CD14-positive monocyte (primary cell): ENCODE measurements at regions not wholly inside any gene's neighbourhood (a gene's known extent, or its start where the extent isn't known, plus 50 kb on each side); places are given as distances from the start of the nearest gene placed in this dataset.

Experiments used
- DNase-seq, 3 donors: peaks; one replicate each; pipeline ENCODE4 v3.0.0-alpha.2; 2011 to 2022
- H2AFZ ChIP-seq: 2 replicates; pipeline ENCODE4 v1.6.0; 2012; ENCODE audit warnings: mild to moderate bottlenecking, low read depth, low read length, inconsistent platforms; ENCODE audit not compliant: insufficient read depth, poor library complexity, severe bottlenecking
- H3K27ac ChIP-seq, 2 donors: 1 replicate in 1 of 2; 2 replicates in 1 of 2; pipeline ENCODE4 v1.5.1; 2012 to 2013; ENCODE audit warnings: low read length in 2 of 2, control low read depth in 1 of 2, inconsistent platforms in 1 of 2, low read depth in 1 of 2, mild to moderate bottlenecking in 1 of 2
- H3K27me3 ChIP-seq, 2 donors: one replicate each; pipeline versions ENCODE4 v1.6.0 to v1.6.1; 2011 to 2013; ENCODE audit warnings: low read length in 2 of 2; ENCODE audit not compliant: control insufficient read depth in 2 of 2, insufficient read depth in 2 of 2
- H3K36me3 ChIP-seq, 2 donors: replicated peaks in 1 of 2; 1 replicate in 1 of 2; 2 replicates in 1 of 2; pipeline versions ENCODE4 v1.5.1 to v1.6.1; 2012 to 2013; ENCODE audit warnings: low read length in 2 of 2, control low read depth in 1 of 2, inconsistent platforms in 1 of 2, mild to moderate bottlenecking in 1 of 2; ENCODE audit not compliant: insufficient read depth in 2 of 2, control insufficient read depth in 1 of 2
- H3K4me1 ChIP-seq, 2 donors: 1 replicate in 1 of 2; 2 replicates in 1 of 2; pipeline versions ENCODE4 v1.5.1 to v1.6.1; 2012 to 2013; ENCODE audit warnings: low read length in 2 of 2, control low read depth in 1 of 2, inconsistent platforms in 1 of 2, mild to moderate bottlenecking in 1 of 2, moderate library complexity in 1 of 2; ENCODE audit not compliant: insufficient read depth in 2 of 2, control insufficient read depth in 1 of 2
- H3K4me2 ChIP-seq: replicated peaks from 2 replicates; pipeline ENCODE3; 2012; ENCODE audit warnings: low read length, moderate library complexity, mild to moderate bottlenecking; ENCODE audit not compliant: poor library complexity, severe bottlenecking; ENCODE audit errors: extremely low read depth
- H3K4me3 ChIP-seq, 3 experiments: fragments of 200-600 bp in 1 of 3; sonication (generic) in 1 of 3; replicated peaks in 1 of 3; 1 replicate in 2 of 3; 2 replicates in 1 of 3; pipeline ENCODE4 v1.5.1; 2011 to 2013; ENCODE audit warnings: low read length in 3 of 3, mild to moderate bottlenecking in 3 of 3, control low read depth in 2 of 3, low read depth in 2 of 3, inconsistent platforms in 1 of 3, moderate library complexity in 1 of 3
- H3K79me2 ChIP-seq: 2 replicates; pipeline ENCODE4 v1.6.0; 2012; ENCODE audit warnings: mild to moderate bottlenecking, control low read depth, inconsistent platforms, low read length, moderate library complexity; ENCODE audit not compliant: insufficient read depth
- H3K9ac ChIP-seq: 2 replicates; pipeline ENCODE4 v1.6.0; 2017; ENCODE audit warnings: low read length, mild to moderate bottlenecking; ENCODE audit not compliant: insufficient read depth, poor library complexity, severe bottlenecking
- H3K9me3 ChIP-seq, 2 donors: replicated peaks in 1 of 2; 1 replicate in 1 of 2; 2 replicates in 1 of 2; pipeline versions ENCODE4 v1.5.1 to v1.6.1; 2012 to 2013; ENCODE audit warnings: low read length in 2 of 2, control low read depth in 1 of 2; ENCODE audit not compliant: control insufficient read depth in 1 of 2, insufficient read depth in 1 of 2
- H4K20me1 ChIP-seq: 2 replicates; pipeline ENCODE4 v1.6.0; 2012; ENCODE audit warnings: mild to moderate bottlenecking, low read length, control low read depth, moderate library complexity; ENCODE audit not compliant: insufficient read depth
- H3K27ac Mint-ChIP-seq, 7 donors: one replicate each; pipeline ENCODE4 v1.8.0; 2020; ENCODE audit warnings: mild to moderate bottlenecking in 7 of 7, mixed read lengths in 7 of 7, moderate library complexity in 6 of 7, inconsistent platforms in 2 of 7
- H3K27me3 Mint-ChIP-seq, 3 donors: one replicate each; pipeline ENCODE4 v1.8.0; 2021 to 2022; ENCODE audit warnings: low read depth in 3 of 3, mild to moderate bottlenecking in 3 of 3, mixed read lengths in 3 of 3, moderate library complexity in 3 of 3, inconsistent platforms in 1 of 3
- H3K36me3 Mint-ChIP-seq, 2 donors: one replicate each; pipeline ENCODE4 v1.8.0; 2020; ENCODE audit warnings: mixed read lengths in 2 of 2, inconsistent platforms in 1 of 2, mild to moderate bottlenecking in 1 of 2
- H3K4me1 Mint-ChIP-seq: one replicate; pipeline ENCODE4 v1.8.0; 2020; ENCODE audit warnings: mild to moderate bottlenecking, mixed read lengths
- H3K4me3 Mint-ChIP-seq, 2 donors: one replicate each; pipeline ENCODE4 v1.8.0; 2020; ENCODE audit warnings: mild to moderate bottlenecking in 2 of 2, mixed read lengths in 2 of 2, moderate library complexity in 1 of 2
- H3K9me3 Mint-ChIP-seq, 7 donors: one replicate each; pipeline ENCODE4 v1.8.0; 2020 to 2022; ENCODE audit warnings: mixed read lengths in 7 of 7, mild to moderate bottlenecking in 6 of 7, moderate library complexity in 6 of 7, inconsistent platforms in 2 of 7
- CTCF ChIP-seq: fragments of 200-600 bp; IDR thresholded peaks from one replicate; pipeline ENCODE4 v1.8.0; 2022; ENCODE audit warnings: antibody characterized with exemption, mild to moderate bottlenecking
- WGBS: methylation state at CpG from one replicate; pipeline ENCODE4 v1.1.5; 2013; ENCODE audit warnings: missing lambda C conversion rate; ENCODE audit not compliant: insufficient coverage; 5-methylcytosine and 5-hydroxymethylcytosine counted together
- intact Hi-C, 2 donors: fragments of 100-400 bp; cut with micrococcal nuclease; formaldehyde crosslinking; loops; one replicate each; pipeline versions ENCODE4 v1.15.0 to v1.15.1; 2023

GRCh38 chr1:30615816-30616590 is 107.4 kb downstream of the MATN1 start:
- no peaks in the 10 kb centered on the region for H3K9me3 Mint-ChIP-seq
- no peaks in the 10 kb centered on the region for H3K36me3 Mint-ChIP-seq
- Histone ChIP-seq H3K4me2 (no peak overlapping the region), H3K27ac (no peak overlapping the region), H3K4me3 (no peak overlapping the region), H3K79me2 (no peaks in the 10 kb centered on the region), H3K36me3 (no peaks in the 10 kb centered on the region), H2AFZ (no peak overlapping the region), H3K27me3 (no peaks in the 10 kb centered on the region), H3K4me1 (no peaks in the 10 kb centered on the region), H3K9me3 (no peaks in the 10 kb centered on the region), H4K20me1 (no peaks in the 10 kb centered on the region), H3K9ac (no peak overlapping the region)
- no peak for TF ChIP-seq CTCF
- intact Hi-C loops: no loop called here
- peaks cover 0 to 8% (median 5%) of the 10 kb centered on the region in 3 donors for H3K27me3 Mint-ChIP-seq
- H3K4me3 Mint-ChIP-seq: no peak overlapping the region
- no peaks in the 10 kb centered on the region for H3K4me1 Mint-ChIP-seq
- no peak for DNase-seq
- 89% methylated on average over 7 of the region's 8 CpGs for WGBS
- no peak overlapping the region for H3K27ac Mint-ChIP-seq

- Mint-ChIP-seq H3K27me3 (peaks cover 0 to 8% (median 5%) of the 10 kb centered on the region in 3 donors), H3K27ac (no peak overlapping the region), H3K9me3 (no peaks in the 10 kb centered on the region), H3K4me3 (no peak overlapping the region), H3K4me1 (no peaks in the 10 kb centered on the region), H3K36me3 (no peaks in the 10 kb centered on the region)
- H3K9ac ChIP-seq: no peak overlapping the region
- H3K9me3 ChIP-seq: no peaks in the 10 kb centered on the region
- H3K27ac ChIP-seq: no peak overlapping the region
- intact Hi-C loops: no loop called here
- H3K36me3 ChIP-seq: no peaks in the 10 kb centered on the region
- no peaks in the 10 kb centered on the region for H3K27me3 ChIP-seq
- no peak for DNase-seq
- H4K20me1 ChIP-seq: no peaks in the 10 kb centered on the region
- H3K79me2 ChIP-seq: no peaks in the 10 kb centered on the region
- no peak for TF ChIP-seq CTCF
- WGBS: 95% methylated on average over 2 of the region's 3 CpGs
- no peak overlapping the region for H3K4me2 ChIP-seq
- no peak overlapping the region for H2AFZ ChIP-seq
- no peaks in the 10 kb centered on the region for H3K4me1 ChIP-seq
- H3K4me3 ChIP-seq: no peak overlapping the region
Measured at GRCh38 chr1:30615076-30615795, 108.1 kb downstream of the MATN1 start.
